T-helper 2 cell (primary cell): ENCODE measurements at regions not wholly inside any gene's neighbourhood (a gene's known extent, or its start where the extent isn't known, plus 50 kb on each side); places are given as distances from the start of the nearest gene placed in this dataset.
"Not testable (repeated sequence)": the region's sequence is repeated elsewhere in the genome, so short reads cannot be mapped to it uniquely, and the experiment has no call there.

Experiments used
- DNase-seq, 5 experiments: peaks; one replicate each; pipeline versions ENCODE4 v3.0.0 to v3.0.0-alpha.2; 2012 to 2022

- DNase-seq = peak in 1 of 5 experiments; percentile 35
Observed at GRCh38 chr14:98932431-98933325, 339.3 kb downstream of the BCL11B start.

GRCh38 chr14:98934569-98934968, 337.4 kb downstream of the BCL11B start:
- not testable (repeated sequence) for DNase-seq

GRCh38 chr14:98935921-98936320, 336.1 kb downstream of the BCL11B start:
- DNase-seq = no peak

DNA sequence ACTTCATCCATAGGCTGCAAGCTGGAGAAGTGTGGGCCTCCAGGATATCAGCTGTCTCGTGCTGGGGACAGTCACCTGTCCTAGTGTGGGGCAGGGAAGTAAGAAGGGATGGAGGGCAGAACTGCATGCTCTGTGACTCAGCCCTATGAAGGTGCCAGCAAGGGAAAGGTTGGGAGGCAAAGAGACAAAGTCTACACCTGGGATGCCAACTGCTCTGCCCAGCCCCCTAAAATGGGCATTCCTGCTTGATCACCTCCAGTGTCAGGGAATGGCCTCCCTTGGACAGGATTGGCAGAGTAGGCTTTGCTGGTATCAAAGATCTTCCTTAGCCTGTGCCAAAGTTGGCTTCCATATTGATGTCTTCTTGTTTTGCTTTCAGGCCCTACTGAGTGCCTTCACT, 335.0 kb downstream of the BCL11B start:
- no peak for DNase-seq

DNA sequence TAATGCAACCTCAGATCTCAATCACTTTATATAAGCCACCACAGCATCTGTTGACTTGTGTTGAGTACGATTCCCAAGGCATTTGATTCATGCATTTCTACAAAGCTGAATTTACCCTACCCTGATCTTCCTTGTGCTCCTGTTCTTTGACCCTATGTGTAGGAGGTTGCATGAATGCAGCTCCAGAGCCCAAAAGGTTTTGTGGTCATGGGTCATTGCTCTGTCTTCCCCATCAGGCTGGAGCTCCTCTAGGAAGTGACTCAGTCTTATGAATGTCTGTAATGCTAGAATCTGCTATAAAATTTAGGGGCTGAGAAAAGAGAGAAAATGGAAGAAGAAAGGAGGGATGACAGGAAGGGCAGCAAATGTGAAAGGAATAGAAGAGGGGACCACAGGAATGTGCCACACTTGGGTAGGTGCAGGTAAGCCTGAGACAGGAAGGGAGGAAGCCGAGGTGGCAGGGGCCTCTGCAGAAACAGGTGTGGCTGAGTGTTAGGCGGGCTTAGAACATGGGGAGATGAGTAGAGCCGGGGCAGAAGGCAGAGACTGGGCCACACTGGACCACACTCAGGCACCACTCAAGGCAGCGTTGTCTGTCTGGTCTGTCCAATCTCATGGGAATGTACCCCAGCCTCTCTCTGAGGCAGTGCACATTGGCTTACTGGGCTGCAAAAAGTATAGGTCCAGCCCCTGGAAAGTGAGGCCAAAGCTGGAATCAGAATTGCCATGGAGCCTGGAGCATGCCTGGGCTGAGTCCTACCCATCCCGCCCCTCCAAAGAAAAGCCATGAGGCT, 334.1 kb downstream of the BCL11B start:
- no peak for DNase-seq

DNA sequence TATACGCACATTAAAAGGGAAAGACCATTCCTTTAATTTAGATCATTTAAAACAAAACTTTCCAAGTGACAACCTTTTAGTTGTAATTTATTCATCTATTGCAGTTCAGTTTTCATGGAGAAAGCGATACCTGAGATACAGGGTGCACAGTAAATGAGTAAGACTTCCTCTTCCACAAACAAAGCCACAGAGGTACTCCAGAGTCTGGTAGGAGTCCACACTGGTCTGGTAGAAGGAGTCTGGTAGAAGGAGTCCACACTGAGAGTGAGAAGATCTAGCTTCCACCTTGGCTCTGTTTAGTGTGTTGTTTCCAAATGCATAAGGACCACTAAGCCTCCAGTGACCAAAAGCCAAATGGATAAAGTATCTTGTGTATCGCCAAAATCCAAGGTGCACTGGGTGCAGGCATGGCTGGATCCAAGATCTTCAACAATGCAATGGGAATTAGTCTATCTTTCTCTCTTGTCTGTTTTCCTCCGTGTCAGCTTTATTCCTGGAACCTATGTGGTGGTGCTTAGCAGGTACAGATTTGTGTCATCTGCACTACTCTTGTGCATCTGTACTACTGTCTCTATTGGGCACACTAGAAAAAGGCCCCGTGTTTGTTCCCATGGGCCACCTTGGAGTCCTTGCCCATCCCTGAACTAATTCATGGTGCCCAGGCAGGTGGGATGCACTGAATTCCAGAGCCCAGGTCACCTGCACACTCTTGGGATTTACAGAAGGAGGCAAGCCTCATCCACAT, 331.1 kb downstream of the BCL11B start:
- peak in 1 of 5 experiments; percentile 54 for DNase-seq

GRCh38 chr14:98941481-98941880, 330.5 kb downstream of the BCL11B start:
- peak in 1 of 5 experiments; percentile 79 for DNase-seq

DNA sequence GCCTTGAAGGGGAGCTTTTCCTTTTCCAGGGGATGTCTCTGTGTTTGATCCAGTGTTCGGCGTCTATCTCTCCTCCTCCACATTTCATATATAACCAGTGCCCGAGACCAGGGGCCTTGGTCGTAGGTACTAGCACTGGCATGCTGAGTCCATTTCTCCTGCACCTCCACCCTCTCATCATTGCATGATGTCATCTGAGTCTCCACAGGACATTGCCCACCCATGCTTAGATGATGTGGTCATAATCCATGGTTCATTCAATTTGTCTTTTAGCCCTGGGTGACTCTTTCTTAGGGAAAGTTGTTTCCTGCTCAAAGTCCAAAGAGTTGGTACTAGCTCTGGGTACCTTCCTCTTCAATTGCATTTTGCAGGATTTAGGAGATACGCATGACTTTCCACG, 328.1 kb downstream of the BCL11B start:
- DNase-seq = no peak

GRCh38 chr14:98944989-98945388, 327.0 kb downstream of the BCL11B start:
- DNase-seq = peak in 1 of 5 experiments; percentile 75

GRCh38 chr14:98945611-98946570, 326.1 kb downstream of the BCL11B start:
- no peak for DNase-seq

GRCh38 chr14:98946940-98947339, 325.1 kb downstream of the BCL11B start:
- DNase-seq = no peak

DNA sequence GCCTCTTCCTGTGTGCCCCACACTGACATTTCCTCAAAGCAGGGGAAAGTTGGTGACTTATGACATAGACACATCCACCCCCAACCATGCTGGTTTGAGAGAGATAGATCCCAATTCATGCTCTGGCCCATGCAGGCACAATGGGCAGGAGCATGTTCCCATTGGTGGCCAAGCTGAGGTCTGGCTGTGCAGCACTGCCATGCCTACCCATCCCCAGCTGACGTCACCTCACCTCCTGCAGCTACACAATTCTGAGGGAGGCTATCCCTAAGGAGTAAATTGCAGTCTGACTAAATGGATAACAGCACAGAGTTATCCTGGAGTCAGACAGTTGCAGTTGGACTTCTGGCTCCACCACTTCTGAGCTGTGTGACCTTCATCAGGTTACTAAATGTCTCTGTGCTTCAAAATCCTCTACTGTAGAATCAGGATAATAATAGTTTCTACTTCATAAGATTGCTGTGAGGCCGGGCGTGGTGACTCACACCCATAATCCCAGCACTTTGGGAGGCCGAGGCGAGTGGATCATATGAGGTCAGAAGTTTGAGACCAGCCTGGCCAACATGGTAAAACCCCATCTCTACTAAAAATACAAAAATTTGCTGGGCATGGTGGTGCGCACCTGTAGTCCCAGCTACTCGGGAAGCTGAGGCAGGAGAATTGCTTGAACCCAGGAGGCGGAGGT, 323.9 kb downstream of the BCL11B start:
- no peak for DNase-seq

GRCh38 chr14:98949051-98949450, 322.9 kb downstream of the BCL11B start:
- no peak for DNase-seq

GRCh38 chr14:98949481-98950135, 322.4 kb downstream of the BCL11B start:
- DNase-seq = no peak

GRCh38 chr14:98950353-98950895, 321.6 kb downstream of the BCL11B start:
- DNase-seq = no peak

DNA sequence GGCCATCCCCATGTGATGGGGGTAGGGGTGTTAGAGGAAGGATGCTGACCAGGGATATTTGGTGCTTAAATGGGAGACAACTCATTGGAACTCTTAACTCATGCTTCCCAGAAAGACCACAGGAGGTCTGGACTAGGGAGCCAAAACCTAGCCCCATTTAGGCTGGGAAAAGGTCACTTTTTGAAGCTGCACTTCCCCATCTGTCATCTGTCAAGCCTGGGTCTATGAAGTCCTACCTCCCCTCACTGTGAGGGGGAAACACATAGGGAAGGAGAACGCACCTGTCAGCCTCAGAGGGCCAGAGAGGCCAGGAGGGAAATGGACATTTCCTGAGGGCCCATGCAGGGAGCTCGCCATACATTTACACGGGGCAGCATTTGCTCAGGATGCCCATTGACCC, 321.0 kb downstream of the BCL11B start:
- no peak for DNase-seq

- no peak for DNase-seq
Observed at GRCh38 chr14:98951521-98952152, 320.4 kb downstream of the BCL11B start.

- no peak for DNase-seq
Observed at GRCh38 chr14:98952593-98953350, 319.2 kb downstream of the BCL11B start.
